Stomach (tissue), 4 donors: ENCODE measurements at regions not wholly inside any gene's neighbourhood (a gene's known extent, or its start where the extent isn't known, plus 50 kb on each side); places are given as distances from the start of the nearest gene placed in this dataset.

Experiments used
- EP300 ChIP-seq: sonication (generic); formaldehyde crosslinking; IDR thresholded peaks from one replicate; pipeline ENCODE4 v1.6.1; 2017; ENCODE audit warnings: antibody characterized with exemption
- POLR2A ChIP-seq, 4 donors: fragments of 450-650 bp; IDR thresholded peaks; one replicate each; pipeline ENCODE4 v1.6.1; 2016; ENCODE audit warnings: antibody characterized with exemption in 4 of 4, control low read depth in 2 of 4, mild to moderate bottlenecking in 1 of 4, moderate library complexity in 1 of 4
- POLR2AphosphoS5 ChIP-seq, 3 donors: sonication (generic); formaldehyde crosslinking; IDR thresholded peaks; one replicate each; pipeline ENCODE4 v1.6.1; 2016; ENCODE audit warnings: antibody characterized with exemption in 3 of 3
- TF ChIP-seq, protein P1 (sequence below), 7 experiments: fragments of 450-650 bp in 4 of 7; fragments of 200-600 bp in 3 of 7; sonication (generic) in 3 of 7; IDR thresholded peaks; one replicate each; pipeline ENCODE4 v1.5.1; 2016 to 2019; ENCODE audit warnings: antibody characterized with exemption in 7 of 7, control low read depth in 2 of 7, mild to moderate bottlenecking in 1 of 7

DNA sequence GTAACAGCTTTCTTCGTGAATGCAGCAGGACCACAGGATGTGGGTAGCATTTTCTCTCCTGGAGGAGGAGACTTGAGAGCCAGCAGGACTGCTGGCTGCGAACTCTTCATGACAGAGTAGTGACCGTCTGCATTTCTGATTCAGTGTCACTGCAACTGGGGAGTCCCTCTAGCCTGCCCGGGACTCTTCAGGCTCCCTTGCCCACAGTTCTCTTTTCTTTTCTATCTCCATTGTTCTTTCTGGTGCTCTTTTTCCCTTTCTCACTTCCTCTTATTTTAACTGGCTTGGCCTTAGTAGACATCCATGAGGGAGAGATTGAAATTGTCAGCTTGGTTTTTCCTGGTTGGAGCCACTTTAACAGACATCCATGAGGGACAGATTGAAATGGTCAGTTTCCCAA lies 49.9 kb upstream of the P2RY1 start:
- no peak for TF ChIP-seq POLR2A (IDR thresholded peaks at IDR 0.05)
- TF ChIP-seq, protein P1, sequence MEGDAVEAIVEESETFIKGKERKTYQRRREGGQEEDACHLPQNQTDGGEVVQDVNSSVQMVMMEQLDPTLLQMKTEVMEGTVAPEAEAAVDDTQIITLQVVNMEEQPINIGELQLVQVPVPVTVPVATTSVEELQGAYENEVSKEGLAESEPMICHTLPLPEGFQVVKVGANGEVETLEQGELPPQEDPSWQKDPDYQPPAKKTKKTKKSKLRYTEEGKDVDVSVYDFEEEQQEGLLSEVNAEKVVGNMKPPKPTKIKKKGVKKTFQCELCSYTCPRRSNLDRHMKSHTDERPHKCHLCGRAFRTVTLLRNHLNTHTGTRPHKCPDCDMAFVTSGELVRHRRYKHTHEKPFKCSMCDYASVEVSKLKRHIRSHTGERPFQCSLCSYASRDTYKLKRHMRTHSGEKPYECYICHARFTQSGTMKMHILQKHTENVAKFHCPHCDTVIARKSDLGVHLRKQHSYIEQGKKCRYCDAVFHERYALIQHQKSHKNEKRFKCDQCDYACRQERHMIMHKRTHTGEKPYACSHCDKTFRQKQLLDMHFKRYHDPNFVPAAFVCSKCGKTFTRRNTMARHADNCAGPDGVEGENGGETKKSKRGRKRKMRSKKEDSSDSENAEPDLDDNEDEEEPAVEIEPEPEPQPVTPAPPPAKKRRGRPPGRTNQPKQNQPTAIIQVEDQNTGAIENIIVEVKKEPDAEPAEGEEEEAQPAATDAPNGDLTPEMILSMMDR (IDR thresholded peaks at IDR 0.05), result no peak
- no peak for TF ChIP-seq POLR2AphosphoS5 (IDR thresholded peaks at IDR 0.05)
- TF ChIP-seq EP300, result no peak
